ENCODE measurements at regions not wholly inside any gene's neighbourhood (a gene's known extent, or its start where the extent isn't known, plus 50 kb on each side); places are given as distances from the start of the nearest gene placed in this dataset.

DNA sequence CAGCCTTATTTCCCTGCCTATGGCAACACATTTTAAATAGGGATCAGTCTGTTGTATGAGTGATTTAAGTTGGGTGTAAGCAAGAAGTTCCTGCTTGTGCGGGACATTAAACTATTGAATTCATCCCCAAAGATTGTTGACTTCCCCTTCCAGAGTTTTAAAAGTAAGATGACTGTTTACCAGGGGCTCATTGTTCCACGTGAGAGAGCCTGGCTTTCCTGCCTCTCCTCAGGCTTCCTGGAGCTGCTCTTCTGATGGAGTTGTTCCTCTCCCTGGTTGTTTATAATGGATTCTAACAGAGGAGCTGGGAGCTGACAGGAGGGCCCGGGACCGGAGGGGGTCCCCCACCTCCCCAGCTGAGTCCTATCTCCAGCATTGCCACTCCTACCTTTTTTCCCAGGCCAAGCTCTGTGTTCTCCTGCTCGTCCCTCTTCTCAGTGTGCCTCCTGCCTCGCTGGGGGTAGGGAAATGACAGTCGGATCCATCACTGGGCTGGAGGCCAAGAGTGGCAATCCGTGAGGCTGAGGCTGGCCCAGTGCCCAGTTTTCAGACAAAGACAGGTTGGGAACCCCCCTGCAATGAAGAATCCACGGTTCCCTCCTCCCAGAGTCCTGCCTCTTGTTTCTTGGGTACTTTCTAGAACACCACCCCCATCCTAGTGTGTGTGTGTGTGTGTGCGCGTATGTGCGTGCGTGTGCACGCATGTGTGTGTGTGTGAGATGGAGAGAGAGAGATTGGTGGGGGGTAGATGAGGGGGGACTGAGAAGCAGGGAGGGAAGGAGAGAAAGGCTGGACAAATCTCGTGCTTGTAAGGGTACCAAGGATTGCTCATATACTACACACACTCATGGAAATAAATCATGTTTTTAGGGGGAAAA is 123.7 kb upstream of the NFIB start:
- no peaks in the 10 kb centered on the region for H3K9me3 ChIP-seq
- no peak overlapping the region for H3K27ac ChIP-seq
- H3K36me3 ChIP-seq, result no peaks in the 10 kb centered on the region
- no peak for TF ChIP-seq POLR2A (IDR thresholded peaks at IDR 0.05)
- no peak for TF ChIP-seq POLR2AphosphoS5 (IDR thresholded peaks at IDR 0.05)
- TF ChIP-seq, protein P1, sequence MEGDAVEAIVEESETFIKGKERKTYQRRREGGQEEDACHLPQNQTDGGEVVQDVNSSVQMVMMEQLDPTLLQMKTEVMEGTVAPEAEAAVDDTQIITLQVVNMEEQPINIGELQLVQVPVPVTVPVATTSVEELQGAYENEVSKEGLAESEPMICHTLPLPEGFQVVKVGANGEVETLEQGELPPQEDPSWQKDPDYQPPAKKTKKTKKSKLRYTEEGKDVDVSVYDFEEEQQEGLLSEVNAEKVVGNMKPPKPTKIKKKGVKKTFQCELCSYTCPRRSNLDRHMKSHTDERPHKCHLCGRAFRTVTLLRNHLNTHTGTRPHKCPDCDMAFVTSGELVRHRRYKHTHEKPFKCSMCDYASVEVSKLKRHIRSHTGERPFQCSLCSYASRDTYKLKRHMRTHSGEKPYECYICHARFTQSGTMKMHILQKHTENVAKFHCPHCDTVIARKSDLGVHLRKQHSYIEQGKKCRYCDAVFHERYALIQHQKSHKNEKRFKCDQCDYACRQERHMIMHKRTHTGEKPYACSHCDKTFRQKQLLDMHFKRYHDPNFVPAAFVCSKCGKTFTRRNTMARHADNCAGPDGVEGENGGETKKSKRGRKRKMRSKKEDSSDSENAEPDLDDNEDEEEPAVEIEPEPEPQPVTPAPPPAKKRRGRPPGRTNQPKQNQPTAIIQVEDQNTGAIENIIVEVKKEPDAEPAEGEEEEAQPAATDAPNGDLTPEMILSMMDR (IDR thresholded peaks at IDR 0.05), result no peak
- TF ChIP-seq EP300 (IDR thresholded peaks at IDR 0.05), result no peak
- 36 to 43% methylated on average over 15 of the region's 15 CpGs for WGBS, 2 donors
- H3K4me3 ChIP-seq, result no peak overlapping the region
- H3K4me1 ChIP-seq, result peaks cover 0 to 15% (median 7%) of the 10 kb centered on the region in 4 donors
- no peak for DNase-seq
- intact Hi-C loops (cut with DNase I), result loop anchor here (10.0 kb wide), 1 partner anchor 1223 kb away; no protein-coding TSS in a partner anchor
- no peaks in the 10 kb centered on the region for H3K27me3 ChIP-seq

DNA sequence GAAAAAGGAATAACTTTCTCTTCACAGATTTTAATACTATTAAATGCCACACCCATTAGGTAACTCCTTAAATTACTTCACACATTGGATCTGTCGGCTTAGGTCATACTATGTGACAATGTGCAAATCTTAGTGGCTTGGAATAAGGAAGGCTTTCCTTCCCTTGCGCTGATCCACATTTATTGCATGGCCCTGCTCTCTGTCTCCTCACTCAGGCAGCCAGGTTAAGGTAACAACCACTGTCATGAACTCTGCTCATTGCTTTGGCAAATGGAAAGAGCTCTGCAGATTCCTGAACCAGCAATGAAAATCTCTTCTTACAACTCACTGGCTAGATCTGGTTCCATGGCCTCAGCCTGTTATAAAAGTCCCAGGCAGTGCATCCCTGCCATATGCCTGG is 121.9 kb upstream of the NFIB start:
- TF ChIP-seq POLR2A (IDR thresholded peaks at IDR 0.05) (no peak), POLR2AphosphoS5 (IDR thresholded peaks at IDR 0.05) (no peak), EP300 (IDR thresholded peaks at IDR 0.05) (no peak)
- TF ChIP-seq, protein P1 (IDR thresholded peaks at IDR 0.05), result no peak
- intact Hi-C loops (cut with DNase I), result loop anchor here (10.0 kb wide), 1 partner anchor 1221 kb away; no protein-coding TSS in a partner anchor
- H3K9me3 ChIP-seq, result no peaks in the 10 kb centered on the region
- H3K27ac ChIP-seq, result no peak overlapping the region
- H3K4me1 ChIP-seq, result peaks cover 0 to 16% (median 7%) of the 10 kb centered on the region in 4 donors
- no peak for DNase-seq
- no peaks in the 10 kb centered on the region for H3K27me3 ChIP-seq
- H3K4me3 ChIP-seq, result no peak overlapping the region
- 83 to 94% methylated on average over 2 of the region's 2 CpGs for whole genome bisulfite sequencing, 2 donors
- H3K36me3 ChIP-seq, result no peaks in the 10 kb centered on the region

DNA sequence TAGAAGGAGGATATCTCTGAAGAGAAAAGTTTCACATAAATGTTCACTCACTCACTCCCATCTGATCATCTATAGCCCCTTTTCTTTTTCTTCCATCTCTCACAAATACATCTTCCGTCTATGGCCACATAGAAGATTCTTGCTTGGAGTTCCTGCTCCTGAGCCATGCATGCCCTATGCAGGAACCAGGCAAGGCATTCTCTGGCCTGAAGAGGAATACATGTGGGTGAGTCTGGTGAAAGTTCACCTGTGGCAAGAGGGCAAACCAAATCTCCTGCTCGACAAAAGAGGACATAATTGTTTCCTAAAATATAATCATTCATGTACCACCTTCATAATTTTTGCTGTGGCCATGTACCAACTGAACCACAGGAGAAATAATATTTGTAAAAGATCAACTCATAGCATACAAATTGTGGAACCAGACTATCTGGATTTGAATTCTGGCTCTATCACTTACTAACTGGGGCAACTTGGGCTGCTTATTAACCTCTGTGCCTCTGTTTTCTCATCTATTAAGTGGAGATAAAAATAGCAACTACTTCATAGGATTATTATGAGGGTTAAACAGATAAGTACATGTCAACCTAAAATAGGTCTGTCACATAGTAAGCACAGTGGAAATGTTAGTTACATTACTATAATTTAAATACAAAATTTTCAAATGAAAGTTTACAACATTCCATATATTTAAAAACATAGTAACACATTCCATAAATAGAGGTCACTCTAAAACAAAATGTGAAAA is 121.2 kb upstream of the NFIB start:
- intact Hi-C loops (cut with DNase I), result loop anchor here (5.0 to 10.0 kb wide), 3 partner anchors 78 to 1220 kb away; no protein-coding TSS in a partner anchor
- Histone ChIP-seq H3K4me1 (peaks cover 0 to 16% (median 7%) of the 10 kb centered on the region in 4 donors), H3K27me3 (no peaks in the 10 kb centered on the region), H3K27ac (no peak overlapping the region), H3K4me3 (no peak overlapping the region), H3K36me3 (no peaks in the 10 kb centered on the region), H3K9me3 (no peaks in the 10 kb centered on the region)
- DNase-seq, result no peak
- WGBS, 2 donors, result 59 to 81% methylated on average over 2 of the region's 2 CpGs
- no peak for TF ChIP-seq EP300 (IDR thresholded peaks at IDR 0.05)
- no peak for TF ChIP-seq POLR2AphosphoS5 (IDR thresholded peaks at IDR 0.05)

DNA sequence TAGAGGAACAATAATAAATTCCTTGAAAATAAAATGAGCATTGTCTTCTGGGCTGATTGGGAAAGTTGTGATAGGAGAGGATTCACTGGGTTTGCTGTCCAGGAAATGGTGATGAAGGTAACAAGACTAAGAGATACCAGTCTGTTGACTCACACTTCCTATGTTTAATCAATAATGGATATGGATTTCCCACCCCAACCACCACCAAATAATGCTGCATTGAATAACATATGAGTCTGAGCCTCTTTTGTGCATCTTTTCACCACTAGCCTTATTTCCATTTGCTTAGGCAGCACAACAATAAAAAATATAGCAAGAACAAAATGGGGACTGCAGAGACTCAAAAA is 120.2 kb upstream of the NFIB start:
- DNase-seq, result no peak
- Histone ChIP-seq H3K9me3 (no peaks in the 10 kb centered on the region), H3K27me3 (no peaks in the 10 kb centered on the region), H3K36me3 (no peaks in the 10 kb centered on the region), H3K4me3 (no peak overlapping the region), H3K4me1 (peaks cover 0 to 16% (median 7%) of the 10 kb centered on the region in 4 donors), H3K27ac (no peak overlapping the region)
- TF ChIP-seq POLR2A (IDR thresholded peaks at IDR 0.05) (no peak), POLR2AphosphoS5 (IDR thresholded peaks at IDR 0.05) (no peak), EP300 (IDR thresholded peaks at IDR 0.05) (no peak)
- TF ChIP-seq, protein P1 (IDR thresholded peaks at IDR 0.05), result no peak
- intact Hi-C loops (cut with DNase I), result loop anchor here (5.0 to 10.0 kb wide), 3 partner anchors 77 to 1219 kb away; no protein-coding TSS in a partner anchor
